Colonic mucosa (tissue), 4 donors: ENCODE measurements at regions not wholly inside any gene's neighbourhood (a gene's known extent, or its start where the extent isn't known, plus 50 kb on each side); places are given as distances from the start of the nearest gene placed in this dataset.

ENCODE experiments used
- DNase-seq: peaks from one replicate; pipeline ENCODE4 v3.0.0-alpha.2; 2020
- H3K27ac ChIP-seq: fragments of 200-600 bp; one replicate; pipeline ENCODE4 v1.8.0; 2021
- H3K27me3 ChIP-seq: fragments of 200-600 bp; one replicate; pipeline ENCODE4 v1.8.0; 2021
- H3K36me3 ChIP-seq: fragments of 200-600 bp; one replicate; pipeline ENCODE4 v1.8.0; 2021
- H3K4me1 ChIP-seq: fragments of 200-600 bp; one replicate; pipeline ENCODE4 v1.8.0; 2021; ENCODE audit warnings: mild to moderate bottlenecking
- H3K4me3 ChIP-seq: fragments of 200-600 bp; one replicate; pipeline ENCODE4 v1.8.0; 2021
- H3K9ac ChIP-seq, 2 donors: one replicate each; pipeline ENCODE4 v1.7.0; 2013; ENCODE audit warnings: control low read depth in 2 of 2, low read depth in 2 of 2, low read length in 2 of 2
- H3K9me3 ChIP-seq: fragments of 200-600 bp; one replicate; pipeline ENCODE4 v1.8.0; 2021
- CTCF ChIP-seq: fragments of 200-600 bp; IDR thresholded peaks from one replicate; pipeline ENCODE4 v1.8.0; 2022; ENCODE audit warnings: antibody characterized with exemption, mild to moderate bottlenecking
- intact Hi-C: fragments of 100-400 bp; cut with DNase I; formaldehyde crosslinking; loops from one replicate; pipeline ENCODE4 v1.14.1; 2022
- donor health status: healthy.
- donor health status: DM: no; HTN: no; CAD: no.
- donor health status: DM: no; HTN: no; CAD: no.

GRCh38 chr21:35663856-35664606, 396.3 kb downstream of the SETD4 start:
- H3K4me1 ChIP-seq: no peaks in the 10 kb centered on the region
- H3K9me3 ChIP-seq: no peaks in the 10 kb centered on the region
- H3K27ac ChIP-seq: no peak overlapping the region
- intact Hi-C loops: no loop called here
- no peak for TF ChIP-seq CTCF
- H3K9ac ChIP-seq: no peak overlapping the region
- no peak for DNase-seq
- no peak overlapping the region for H3K4me3 ChIP-seq
- no peaks in the 10 kb centered on the region for H3K36me3 ChIP-seq
- H3K27me3 ChIP-seq: peaks cover 3% of the 10 kb centered on the region

GRCh38 chr21:35658242-35658641, 402.1 kb downstream of the SETD4 start:
- H3K27me3 ChIP-seq: peaks cover 3% of the 10 kb centered on the region
- no peaks in the 10 kb centered on the region for H3K4me1 ChIP-seq
- no peak for DNase-seq
- intact Hi-C loops: no loop called here
- no peaks in the 10 kb centered on the region for H3K36me3 ChIP-seq
- H3K4me3 ChIP-seq: no peak overlapping the region
- H3K27ac ChIP-seq: no peak overlapping the region
- no peak overlapping the region for H3K9ac ChIP-seq
- no peak for TF ChIP-seq CTCF
- H3K9me3 ChIP-seq: no peaks in the 10 kb centered on the region

- intact Hi-C loops: no loop called here
- no peak for TF ChIP-seq CTCF
- no peaks in the 10 kb centered on the region for H3K27me3 ChIP-seq
- no peak for DNase-seq
- no peaks in the 10 kb centered on the region for H3K9me3 ChIP-seq
- no peak overlapping the region for H3K9ac ChIP-seq
- no peaks in the 10 kb centered on the region for H3K36me3 ChIP-seq
- no peak overlapping the region for H3K4me3 ChIP-seq
- no peak overlapping the region for H3K27ac ChIP-seq
- H3K4me1 ChIP-seq: no peaks in the 10 kb centered on the region
Measured at GRCh38 chr21:35652872-35653271, 407.5 kb downstream of the SETD4 start.

GRCh38 chr21:35652196-35652595, 408.1 kb downstream of the SETD4 start:
- no peak for DNase-seq

GRCh38 chr21:35651196-35651595, 409.1 kb downstream of the SETD4 start:
- no peak for DNase-seq
- intact Hi-C loops: no loop called here
- H3K9me3 ChIP-seq: no peaks in the 10 kb centered on the region
- no peak overlapping the region for H3K9ac ChIP-seq
- H3K27me3 ChIP-seq: no peaks in the 10 kb centered on the region
- no peaks in the 10 kb centered on the region for H3K36me3 ChIP-seq
- H3K4me3 ChIP-seq: no peak overlapping the region
- H3K4me1 ChIP-seq: no peaks in the 10 kb centered on the region
- no peak for TF ChIP-seq CTCF
- no peak overlapping the region for H3K27ac ChIP-seq

More at GRCh38 chr21:35652196-35652595, 408.1 kb downstream of the SETD4 start:
- Histone ChIP-seq H3K9ac (peak overlapping the region in 1 of 2 donors; percentile 12), H3K9me3 (no peaks in the 10 kb centered on the region), H3K36me3 (no peaks in the 10 kb centered on the region), H3K4me1 (no peaks in the 10 kb centered on the region), H3K4me3 (no peak overlapping the region), H3K27ac (no peak overlapping the region), H3K27me3 (no peaks in the 10 kb centered on the region)
- intact Hi-C loops: no loop called here
- TF ChIP-seq CTCF: no peak
